Dedifferentiated amniotic fluid mesenchymal stem cell (primary cell): ENCODE measurements at regions not wholly inside any gene's neighbourhood (a gene's known extent, or its start where the extent isn't known, plus 50 kb on each side); places are given as distances from the start of the nearest gene placed in this dataset.
A peak's percentile ranks its signal among the peaks of the same experiment; 100 is the strongest.
"Not testable (repeated sequence)": the region's sequence is repeated elsewhere in the genome, so short reads cannot be mapped to it uniquely, and the experiment has no call there.

Experiments
- DNase-seq: peaks from one replicate; pipeline ENCODE4 v3.0.0-alpha.2; 2016; ENCODE audit errors: extremely low spot score

GRCh38 chr6:99668036-99668705 lies 61.5 kb downstream of the PRDM13 start:
- DNase-seq, result no peak

GRCh38 chr6:99689916-99690685 lies 83.5 kb downstream of the PRDM13 start:
- no peak for DNase-seq

GRCh38 chr6:99702287-99702686 lies 95.7 kb downstream of the PRDM13 start:
- DNase-seq, result not testable (repeated sequence)

GRCh38 chr6:99709062-99709461 lies 102.4 kb downstream of the PRDM13 start:
- no peak for DNase-seq

GRCh38 chr6:99711302-99711701 lies 104.7 kb downstream of the PRDM13 start:
- no peak for DNase-seq

- no peak for DNase-seq
Observed at GRCh38 chr6:99711925-99712324, 105.3 kb downstream of the PRDM13 start.

GRCh38 chr6:99712519-99712918 lies 105.9 kb downstream of the PRDM13 start:
- no peak for DNase-seq

GRCh38 chr6:99722043-99722442 lies 115.4 kb downstream of the PRDM13 start:
- not testable (repeated sequence) for DNase-seq

- DNase-seq, result not testable (repeated sequence)
Observed at GRCh38 chr6:99730237-99730636, 123.6 kb downstream of the PRDM13 start.

- DNase-seq, result no peak
Observed at GRCh38 chr6:99736302-99736701, 129.7 kb downstream of the PRDM13 start.

GRCh38 chr6:99739526-99739925 lies 132.9 kb downstream of the PRDM13 start:
- no peak for DNase-seq

- DNase-seq, result no peak
Observed at GRCh38 chr6:99741092-99741491, 134.5 kb downstream of the PRDM13 start.

- DNase-seq, result no peak
Observed at GRCh38 chr6:99743647-99744046, 137.0 kb downstream of the PRDM13 start.

- DNase-seq, result no peak
Observed at GRCh38 chr6:99745651-99746050, 139.0 kb downstream of the PRDM13 start.

GRCh38 chr6:99746261-99746895 lies 139.7 kb downstream of the PRDM13 start:
- DNase-seq, result peak; percentile 84

- DNase-seq, result no peak
Observed at GRCh38 chr6:99761711-99762110, 155.1 kb downstream of the PRDM13 start.

- no peak for DNase-seq
Observed at GRCh38 chr6:99768166-99768565, 161.5 kb downstream of the PRDM13 start.

- DNase-seq, result no peak
Observed at GRCh38 chr6:99779631-99780555, 173.3 kb downstream of the PRDM13 start.

GRCh38 chr6:99780556-99780885 lies 173.9 kb downstream of the PRDM13 start:
- no peak for DNase-seq

GRCh38 chr6:99789767-99790166 lies 183.1 kb downstream of the PRDM13 start:
- no peak for DNase-seq

GRCh38 chr6:99790679-99791078 lies 184.0 kb downstream of the PRDM13 start:
- DNase-seq, result no peak

GRCh38 chr6:99801805-99802204 lies 192.2 kb downstream of the MCHR2 start:
- DNase-seq, result no peak
